Dedifferentiated amniotic fluid mesenchymal stem cell (primary cell): ENCODE measurements at regions not wholly inside any gene's neighbourhood (a gene's known extent, or its start where the extent isn't known, plus 50 kb on each side); places are given as distances from the start of the nearest gene placed in this dataset.

Experiments
- DNase-seq: peaks from one replicate; pipeline ENCODE4 v3.0.0-alpha.2; 2016; ENCODE audit errors: extremely low spot score

GRCh38 chr6:132868057-132868456, 53.7 kb downstream of the RPS12 start:
- no peak for DNase-seq

GRCh38 chr6:132872923-132873322, 58.6 kb downstream of the RPS12 start:
- DNase-seq: no peak

- no peak for DNase-seq
These were observed 62.6 kb downstream of the RPS12 start for GRCh38 chr6:132877003-132877402.

GRCh38 chr6:132887204-132887603, 72.8 kb downstream of the RPS12 start:
- no peak for DNase-seq

- DNase-seq: no peak
These were observed 74.3 kb downstream of the RPS12 start for GRCh38 chr6:132888701-132889100.

GRCh38 chr6:132892929-132893771, 78.8 kb downstream of the RPS12 start:
- no peak for DNase-seq

GRCh38 chr6:132893772-132894490, 79.6 kb downstream of the RPS12 start:
- DNase-seq: no peak

- no peak for DNase-seq
These were observed 84.0 kb downstream of the RPS12 start for GRCh38 chr6:132898376-132898775.

DNA sequence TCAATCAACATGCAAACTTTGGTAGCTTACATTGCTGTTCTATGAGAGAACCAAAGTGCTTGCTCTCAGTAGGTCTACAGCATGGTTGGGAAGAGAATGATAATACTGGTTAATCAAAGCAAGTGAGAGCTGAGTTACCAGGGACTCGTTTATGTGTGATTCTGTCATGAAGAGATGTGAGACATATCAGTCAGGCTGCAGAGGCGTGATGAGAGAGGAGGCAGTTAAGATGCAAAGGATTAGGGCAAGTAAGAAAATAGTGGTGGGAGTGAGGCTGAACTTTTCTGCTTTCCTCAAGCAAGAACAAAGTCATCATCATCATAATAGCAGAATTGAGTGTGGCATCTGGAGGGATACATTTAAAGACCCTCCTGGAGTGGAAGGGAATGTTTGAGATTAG, 86.5 kb downstream of the RPS12 start:
- no peak for DNase-seq

- DNase-seq: no peak
These were observed 88.5 kb downstream of the RPS12 start for GRCh38 chr6:132902901-132903300.

DNA sequence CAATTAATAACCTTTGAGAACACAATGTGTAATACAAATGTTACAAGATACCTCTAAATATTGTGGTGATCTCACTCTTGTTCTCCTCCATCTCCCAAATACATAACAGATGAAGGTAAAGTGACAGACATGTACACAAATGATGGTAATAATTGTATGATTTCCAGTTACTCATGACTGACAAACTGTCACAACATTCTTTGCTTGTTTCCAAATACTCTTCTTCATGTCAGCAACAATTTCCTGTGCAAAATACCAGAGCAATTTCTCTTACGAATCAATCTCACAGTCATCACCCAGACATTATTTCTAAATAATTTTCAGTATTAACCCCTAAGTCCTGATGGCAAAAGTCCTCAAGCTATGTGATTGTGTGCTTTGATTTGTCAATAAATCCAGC, 92.9 kb downstream of the RPS12 start:
- no peak for DNase-seq

GRCh38 chr6:132907914-132908313, 93.5 kb downstream of the RPS12 start:
- DNase-seq: no peak

DNA sequence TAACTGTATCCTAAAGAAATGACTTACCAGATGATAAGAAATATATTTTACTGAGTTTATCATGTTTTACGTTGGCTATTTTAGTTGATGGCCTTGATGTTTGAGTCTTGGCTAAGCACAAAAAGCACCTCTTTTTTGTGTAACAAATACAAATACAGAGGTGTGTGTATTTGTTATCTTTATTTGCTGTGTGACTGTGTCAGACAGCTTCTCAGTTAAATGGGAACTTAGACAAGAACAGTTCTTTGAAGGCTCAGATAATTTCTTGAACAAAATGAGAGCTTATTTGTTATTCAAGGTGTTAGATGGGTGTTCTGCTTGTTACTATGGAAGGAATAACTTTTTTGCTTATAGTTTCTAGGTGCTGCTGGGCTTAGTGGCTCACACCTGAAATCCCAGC, 95.4 kb downstream of the RPS12 start:
- DNase-seq: no peak

- DNase-seq: no peak
These were observed 96.4 kb downstream of the RPS12 start for GRCh38 chr6:132910759-132911158.

DNA sequence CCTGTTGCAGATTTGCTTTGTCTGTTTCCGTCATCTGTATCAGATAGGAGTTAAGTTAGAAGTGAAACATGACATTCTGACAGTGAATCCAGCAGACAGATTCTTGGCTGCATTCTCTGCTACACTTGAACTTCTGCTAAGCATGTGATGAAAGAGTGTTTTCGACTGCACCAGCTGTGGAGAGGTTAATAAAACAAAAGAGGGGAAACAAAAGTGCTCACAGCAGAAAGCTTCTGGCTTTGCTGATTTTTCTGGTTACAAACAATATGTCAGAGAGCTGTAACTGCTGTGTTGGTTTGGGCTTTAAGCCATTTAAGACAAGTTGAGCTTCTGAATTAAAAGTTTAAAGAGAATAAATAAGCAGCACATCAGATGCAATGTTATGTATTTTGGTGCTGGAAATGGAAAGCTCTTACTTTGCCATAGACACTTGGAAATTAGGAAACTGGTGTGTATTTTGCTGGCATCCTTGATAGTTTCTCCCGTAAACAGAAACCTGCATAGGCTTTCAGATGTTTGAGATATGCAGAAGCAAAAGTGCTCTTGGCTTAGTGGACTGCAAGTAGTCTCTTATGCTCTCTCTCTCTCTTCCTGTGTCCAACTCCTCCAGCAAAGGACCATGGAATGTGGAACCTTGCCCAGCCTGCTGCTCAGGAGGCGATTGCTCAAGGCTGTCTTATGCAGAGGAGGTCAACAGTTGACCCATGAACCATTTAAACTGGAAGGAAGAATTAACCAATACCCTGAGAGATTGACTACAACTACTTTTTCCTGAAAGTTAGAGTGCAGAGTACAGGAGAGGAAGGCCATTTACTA, 104.9 kb downstream of the RPS12 start:
- peak; percentile 92 for DNase-seq

- DNase-seq: no peak
These were observed 113.3 kb downstream of the RPS12 start for GRCh38 chr6:132927713-132928112.

- DNase-seq: no peak
These were observed 114.8 kb downstream of the RPS12 start for GRCh38 chr6:132929141-132929540.

DNA sequence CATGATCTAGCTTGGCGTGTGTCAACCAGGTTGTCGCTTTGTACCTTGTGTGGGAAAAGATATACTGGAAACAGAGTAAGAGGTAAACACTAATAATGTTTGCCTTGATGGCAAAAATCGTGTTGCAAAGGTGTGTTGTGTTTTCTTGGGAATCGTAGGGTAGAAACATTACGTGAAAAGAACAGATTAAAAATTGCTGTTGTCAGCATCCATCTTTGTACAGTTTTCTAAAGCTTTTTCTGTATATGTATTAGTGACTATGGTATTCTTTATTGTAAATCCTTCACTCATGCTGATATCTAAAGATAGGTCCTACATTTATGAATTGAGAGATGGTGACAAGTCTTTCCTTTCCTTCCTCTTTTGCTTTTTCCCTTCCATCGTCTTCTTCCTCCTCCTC, 116.9 kb downstream of the RPS12 start:
- no peak for DNase-seq

DNA sequence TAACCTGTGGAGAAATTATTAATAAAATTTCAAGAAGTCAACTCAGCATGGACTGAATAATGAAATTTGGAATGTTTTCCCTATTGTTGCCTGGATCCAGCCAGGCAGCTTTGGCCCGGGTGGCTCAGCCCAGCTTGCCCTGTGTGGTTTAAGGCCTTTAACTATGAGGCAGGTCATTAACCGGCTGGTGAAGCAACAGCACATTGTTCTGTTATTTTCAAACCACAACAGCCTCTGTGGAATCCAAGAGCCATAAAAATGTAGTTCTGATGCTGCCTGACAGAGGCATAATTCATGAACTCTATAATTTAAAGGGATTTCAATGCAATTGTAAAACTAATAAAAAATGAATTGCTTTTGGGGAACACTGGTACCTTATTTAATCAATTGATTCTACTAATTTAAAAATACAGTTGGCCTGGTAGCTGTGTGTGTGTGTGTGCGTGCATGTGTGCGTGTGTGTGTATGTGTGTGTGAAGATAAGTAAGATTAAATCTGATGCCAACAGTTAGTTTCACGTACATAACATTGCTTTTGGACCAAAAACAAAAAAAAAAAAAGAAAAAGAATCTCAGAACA, 117.7 kb downstream of the RPS12 start:
- peak; percentile 57 for DNase-seq

GRCh38 chr6:132932588-132932987, 118.2 kb downstream of the RPS12 start:
- no peak for DNase-seq

DNA sequence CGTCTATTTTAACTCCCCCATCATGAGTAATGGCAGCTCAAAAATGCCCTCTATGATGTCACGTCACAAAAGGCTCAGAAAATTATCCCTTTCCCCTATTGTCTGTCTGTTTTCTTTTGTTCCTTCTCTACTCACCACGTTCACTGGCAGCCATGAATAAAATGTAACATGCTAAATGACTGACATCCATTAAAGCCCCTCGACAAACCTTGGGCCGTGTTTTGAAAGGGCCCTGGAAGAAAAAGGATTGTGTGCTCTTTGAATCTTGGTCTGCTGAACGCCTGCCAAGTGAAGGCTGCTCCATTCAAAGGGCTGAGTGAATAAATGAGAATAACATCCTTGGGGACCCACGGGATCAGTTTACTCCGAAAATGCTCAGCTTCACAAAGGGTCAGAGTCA, 118.7 kb downstream of the RPS12 start:
- no peak for DNase-seq

DNA sequence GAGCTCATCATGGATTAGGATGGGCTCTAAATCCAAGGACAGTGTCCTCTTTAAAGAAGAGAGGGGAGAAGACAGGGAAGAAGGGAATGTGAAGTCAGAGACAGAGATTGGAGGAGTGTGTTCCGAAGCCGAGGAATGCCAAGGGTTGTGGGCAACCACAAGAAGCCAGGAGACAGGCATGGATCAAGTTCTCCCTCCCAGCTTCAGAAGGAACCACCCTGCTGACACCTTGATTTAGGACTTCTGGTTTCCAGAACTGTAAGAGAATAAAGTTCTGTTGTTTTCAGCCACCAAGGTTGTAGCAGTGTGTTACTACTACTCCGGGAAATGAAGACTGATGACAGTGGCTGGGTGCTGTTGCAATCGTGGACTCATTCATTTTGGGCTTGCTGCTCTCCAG, 120.1 kb downstream of the RPS12 start:
- peak; percentile 31 for DNase-seq
